C4-2B (cell line): ENCODE measurements at regions not wholly inside any gene's neighbourhood (a gene's known extent, or its start where the extent isn't known, plus 50 kb on each side); places are given as distances from the start of the nearest gene placed in this dataset.

Source experiments
- CTCF ChIP-seq: fragments of 450-650 bp; conservative IDR thresholded peaks from 2 replicates; pipeline ENCODE4 v1.5.1; 2017; ENCODE audit warnings: mild to moderate bottlenecking
- ZFX ChIP-seq: fragments of 450-650 bp; IDR thresholded peaks from 2 replicates; pipeline ENCODE4 v1.6.1; 2017

GRCh38 chr9:13352451-13352979 is 73.0 kb upstream of the MPDZ start:
- TF ChIP-seq CTCF (no peak), ZFX (no peak)
